ENCODE measurements at regions not wholly inside any gene's neighbourhood (a gene's known extent, or its start where the extent isn't known, plus 50 kb on each side); places are given as distances from the start of the nearest gene placed in this dataset.
"Not testable (repeated sequence)": the region's sequence is repeated elsewhere in the genome, so short reads cannot be mapped to it uniquely, and the experiment has no call there.

GRCh38 chr7:152924238-152924637 is 164.7 kb downstream of the ACTR3B start:
- H3K9me3 Mint-ChIP-seq: peaks cover 0 to 6% (median 0%) of the 10 kb centered on the region in 6 donors
- H3K4me1 Mint-ChIP-seq: no peaks in the 10 kb centered on the region
- H3K36me3 Mint-ChIP-seq: peaks cover 4% of the 10 kb centered on the region in 3 donors
- H3K4me3 Mint-ChIP-seq: no peak overlapping the region
- DNase-seq: no peak
- peaks cover 9 to 28% (median 10%) of the 10 kb centered on the region in 3 donors for H3K27me3 Mint-ChIP-seq (ENCODE audit: low read depth in 3 of 3)
- H3K27ac Mint-ChIP-seq: no peak overlapping the region

GRCh38 chr7:152924826-152925411 is 165.4 kb downstream of the ACTR3B start:
- peaks cover 4 to 7% (median 4%) of the 10 kb centered on the region in 3 donors for H3K36me3 Mint-ChIP-seq
- no peak overlapping the region for H3K4me3 Mint-ChIP-seq
- H3K27me3 Mint-ChIP-seq (ENCODE audit: low read depth in 3 of 3): peaks cover 10 to 28% (median 11%) of the 10 kb centered on the region in 3 donors
- H3K9me3 Mint-ChIP-seq: peaks cover 0 to 6% (median 0%) of the 10 kb centered on the region in 6 donors
- no peaks in the 10 kb centered on the region for H3K4me1 Mint-ChIP-seq
- DNase-seq: no peak
- H3K27ac Mint-ChIP-seq: no peak overlapping the region

- Mint-ChIP-seq H3K4me3 (no peak overlapping the region), H3K27ac (no peak overlapping the region), H3K9me3 (peaks cover 0 to 6% (median 0%) of the 10 kb centered on the region in 6 donors), H3K4me1 (no peaks in the 10 kb centered on the region), H3K36me3 (peaks cover 4 to 10% (median 4%) of the 10 kb centered on the region in 3 donors), H3K27me3 (ENCODE audit: low read depth in 3 of 3) (peaks cover 10 to 26% (median 12%) of the 10 kb centered on the region in 3 donors)
- DNase-seq: no peak
These were observed 166.0 kb downstream of the ACTR3B start for GRCh38 chr7:152925412-152926147.

- DNase-seq: no peak
- Mint-ChIP-seq H3K4me3 (no peak overlapping the region), H3K27ac (no peak overlapping the region), H3K36me3 (peaks cover 0 to 6% (median 4%) of the 10 kb centered on the region in 3 donors), H3K27me3 (ENCODE audit: low read depth in 3 of 3) (peaks cover 0 to 5% (median 4%) of the 10 kb centered on the region in 3 donors), H3K4me1 (no peaks in the 10 kb centered on the region), H3K9me3 (peaks cover 0 to 3% (median 0%) of the 10 kb centered on the region in 6 donors)
These were observed 172.1 kb downstream of the ACTR3B start for GRCh38 chr7:152931633-152932032.

- DNase-seq: no peak
- Mint-ChIP-seq H3K9me3 (no peaks in the 10 kb centered on the region), H3K4me1 (no peaks in the 10 kb centered on the region), H3K36me3 (no peaks in the 10 kb centered on the region), H3K27me3 (ENCODE audit: low read depth in 3 of 3) (peaks cover 0 to 3% (median 0%) of the 10 kb centered on the region in 3 donors), H3K27ac (no peak overlapping the region), H3K4me3 (no peak overlapping the region)
These were observed 177.7 kb downstream of the ACTR3B start for GRCh38 chr7:152937282-152937681.

- not testable (repeated sequence) for H3K4me1 Mint-ChIP-seq; H3K27ac Mint-ChIP-seq; DNase-seq; H3K9me3 Mint-ChIP-seq; H3K36me3 Mint-ChIP-seq; H3K27me3 Mint-ChIP-seq (ENCODE audit: low read depth in 3 of 3); H3K4me3 Mint-ChIP-seq
These were observed 187.1 kb downstream of the ACTR3B start for GRCh38 chr7:152946616-152947015.

- Mint-ChIP-seq H3K36me3 (peaks cover 0 to 5% (median 0%) of the 10 kb centered on the region in 3 donors), H3K27me3 (ENCODE audit: low read depth in 3 of 3) (peaks cover 1 to 5% (median 2%) of the 10 kb centered on the region in 3 donors), H3K27ac (no peak overlapping the region), H3K4me3 (no peak overlapping the region), H3K4me1 (no peaks in the 10 kb centered on the region), H3K9me3 (peaks cover 0 to 1% (median 0%) of the 10 kb centered on the region in 6 donors)
- no peak for DNase-seq
These were observed 188.1 kb downstream of the ACTR3B start for GRCh38 chr7:152947686-152948085.

- no peak for DNase-seq
- H3K4me1 Mint-ChIP-seq: no peaks in the 10 kb centered on the region
- no peak overlapping the region for H3K27ac Mint-ChIP-seq
- peaks cover 0 to 5% (median 0%) of the 10 kb centered on the region in 3 donors for H3K36me3 Mint-ChIP-seq
- no peak overlapping the region for H3K4me3 Mint-ChIP-seq
- peaks cover 0 to 1% (median 0%) of the 10 kb centered on the region in 6 donors for H3K9me3 Mint-ChIP-seq
- H3K27me3 Mint-ChIP-seq (ENCODE audit: low read depth in 3 of 3): peaks cover 1 to 7% (median 4%) of the 10 kb centered on the region in 3 donors
These were observed 189.7 kb downstream of the ACTR3B start for GRCh38 chr7:152949253-152949652.

- Mint-ChIP-seq H3K27me3 (ENCODE audit: low read depth in 3 of 3) (peaks cover 1 to 7% (median 4%) of the 10 kb centered on the region in 3 donors), H3K36me3 (peaks cover 0 to 5% (median 0%) of the 10 kb centered on the region in 3 donors), H3K4me1 (no peaks in the 10 kb centered on the region), H3K9me3 (peaks cover 0 to 1% (median 0%) of the 10 kb centered on the region in 6 donors), H3K4me3 (no peak overlapping the region), H3K27ac (no peak overlapping the region)
- DNase-seq: no peak
These were observed 190.2 kb downstream of the ACTR3B start for GRCh38 chr7:152949790-152950189.

GRCh38 chr7:152956006-152956405 is 196.5 kb downstream of the ACTR3B start:
- no peak overlapping the region for H3K27ac Mint-ChIP-seq
- H3K9me3 Mint-ChIP-seq: peaks cover 0 to 6% (median under 1%) of the 10 kb centered on the region in 6 donors
- H3K4me1 Mint-ChIP-seq: no peaks in the 10 kb centered on the region
- H3K4me3 Mint-ChIP-seq: no peak overlapping the region
- peaks cover 3 to 7% (median 3%) of the 10 kb centered on the region in 3 donors for H3K27me3 Mint-ChIP-seq (ENCODE audit: low read depth in 3 of 3)
- no peaks in the 10 kb centered on the region for H3K36me3 Mint-ChIP-seq
- no peak for DNase-seq

GRCh38 chr7:152959610-152960009 is 200.1 kb downstream of the ACTR3B start:
- Mint-ChIP-seq H3K4me3 (no peak overlapping the region), H3K9me3 (peaks cover 0 to 10% (median 3%) of the 10 kb centered on the region in 6 donors), H3K27me3 (ENCODE audit: low read depth in 3 of 3) (peaks cover 3 to 4% (median 3%) of the 10 kb centered on the region in 3 donors), H3K27ac (no peak overlapping the region), H3K4me1 (no peaks in the 10 kb centered on the region), H3K36me3 (no peaks in the 10 kb centered on the region)
- no peak for DNase-seq

- DNase-seq, H3K36me3 Mint-ChIP-seq: not testable (repeated sequence)
These were observed 202.2 kb downstream of the ACTR3B start for GRCh38 chr7:152961796-152962195.

GRCh38 chr7:152966189-152966588 is 206.6 kb downstream of the ACTR3B start:
- Mint-ChIP-seq H3K27ac (no peak overlapping the region), H3K9me3 (peaks cover 0 to 8% (median 2%) of the 10 kb centered on the region in 6 donors), H3K4me3 (no peak overlapping the region), H3K27me3 (ENCODE audit: low read depth in 3 of 3) (peaks cover 0 to 3% (median 3%) of the 10 kb centered on the region in 3 donors), H3K36me3 (no peaks in the 10 kb centered on the region), H3K4me1 (no peaks in the 10 kb centered on the region)
- no peak for DNase-seq

More at GRCh38 chr7:152961796-152962195, 202.2 kb downstream of the ACTR3B start:
- not testable (repeated sequence) for H3K9me3 Mint-ChIP-seq; H3K27me3 Mint-ChIP-seq (ENCODE audit: low read depth in 3 of 3); H3K27ac Mint-ChIP-seq; H3K4me3 Mint-ChIP-seq; H3K4me1 Mint-ChIP-seq

GRCh38 chr7:152967958-152968357 is 208.4 kb downstream of the ACTR3B start:
- H3K9me3 Mint-ChIP-seq: peaks cover 0 to 7% (median 3%) of the 10 kb centered on the region in 6 donors
- H3K36me3 Mint-ChIP-seq: peaks cover 0 to 3% (median 0%) of the 10 kb centered on the region in 3 donors
- H3K4me3 Mint-ChIP-seq: no peak overlapping the region
- peaks cover 0 to 3% (median 0%) of the 10 kb centered on the region in 3 donors for H3K27me3 Mint-ChIP-seq (ENCODE audit: low read depth in 3 of 3)
- no peak for DNase-seq
- H3K27ac Mint-ChIP-seq: no peak overlapping the region
- H3K4me1 Mint-ChIP-seq: no peaks in the 10 kb centered on the region

Data from immature natural killer cell (primary cell).